HepG2 (cell line): ENCODE measurements at regions not wholly inside any gene's neighbourhood (a gene's known extent, or its start where the extent isn't known, plus 50 kb on each side); places are given as distances from the start of the nearest gene placed in this dataset.
A peak's percentile ranks its signal among the peaks of the same experiment; 100 is the strongest.

ENCODE experiments used
- ATAC-seq: fragments of 200-7000 bp; cut with Tn5 transposase; 3 replicates; pipeline ENCODE4 v1.9.1; 2020; ENCODE audit warnings: mild to moderate bottlenecking, moderate library complexity
- BruUV-seq: library from RNA; stranded (reverse); fragments of 400-500 nt; replicated peaks from 2 replicates; lab custom pipeline; 2021; lab: Mats Ljungman, UMichigan
- CTCF ChIA-PET: fragments of 300-600 bp; formaldehyde crosslinking; extraction: SDS; loops from one replicate; lab custom pipeline; 2021; ENCODE audit warnings: low total read pairs, inconsistent platforms, low intra/inter-chr PET ratio; lab: Yijun Ruan, JAX
- POLR2A ChIA-PET: fragments of 350-600 bp; sonication (Branson Sonifier 250); formaldehyde crosslinking; loops from one replicate; lab custom pipeline; 2020; ENCODE audit warnings: antibody characterized with exemption, inconsistent platforms; lab: Yijun Ruan, JAX
- DNase-seq: peaks from one replicate; pipeline ENCODE4 v3.0.0-alpha.2; 2015; ENCODE audit warnings: low spot score
- FAIRE-seq: peaks from 3 replicates; lab custom pipeline; 2011; peaks lifted over from hg19 to GRCh38; lab: Jason Lieb, UNC
- H2AFZ ChIP-seq: one replicate; pipeline ENCODE4 v1.6.1; 2011; ENCODE audit warnings: low read length, inconsistent platforms
- H3K27ac ChIP-seq: fragments of 300-600 bp; 3 replicates; pipeline ENCODE4 v1.8.0; 2011; ENCODE audit warnings: mixed run types, mild to moderate bottlenecking, mixed read lengths, low read length, inconsistent platforms; ENCODE audit not compliant: insufficient read depth; ENCODE audit errors: extremely low read length
- H3K27me3 ChIP-seq, 2 experiments: fragments of 200-600 bp in 1 of 2; 2 replicates in 1 of 2; 3 replicates in 1 of 2; pipeline versions ENCODE4 v1.6.0 to v1.8.0; 2011; ENCODE audit warnings: low read length in 2 of 2, mild to moderate bottlenecking in 2 of 2, moderate library complexity in 2 of 2, inconsistent platforms in 1 of 2; ENCODE audit not compliant: insufficient read depth in 2 of 2, control insufficient read depth in 1 of 2
- H3K36me3 ChIP-seq, 2 experiments: fragments of 200-600 bp in 1 of 2; replicated peaks in 1 of 2; 2 replicates in 1 of 2; 3 replicates in 1 of 2; pipeline versions ENCODE4 v1.5.1 to v1.8.0; 2011; ENCODE audit warnings: low read length in 2 of 2, inconsistent platforms in 1 of 2; ENCODE audit not compliant: insufficient read depth in 2 of 2, control insufficient read depth in 1 of 2
- H3K4me1 ChIP-seq: 2 replicates; pipeline ENCODE4 v1.5.1; 2012; ENCODE audit warnings: low read length, inconsistent platforms; ENCODE audit not compliant: insufficient read depth
- H3K4me2 ChIP-seq: 2 replicates; pipeline ENCODE4 v1.6.0; 2011; ENCODE audit warnings: low read depth, low read length, inconsistent platforms
- H3K4me3 ChIP-seq, 3 experiments: fragments of 200-600 bp in 1 of 3; sonication (generic), shearing (Covaris generic) in 1 of 3; replicated peaks in 1 of 3; 2 replicates each; pipeline ENCODE4 v1.5.1; 2011 to 2016; ENCODE audit warnings: low read length in 3 of 3, inconsistent platforms in 2 of 3, low read depth in 2 of 3, mild to moderate bottlenecking in 2 of 3, control low read depth in 1 of 3, mixed read lengths in 1 of 3; ENCODE audit not compliant: insufficient read depth in 1 of 3
- H3K79me2 ChIP-seq: one replicate; pipeline ENCODE4 v1.6.1; 2011; ENCODE audit warnings: low read length, inconsistent platforms; ENCODE audit not compliant: insufficient read depth
- H3K9ac ChIP-seq: 2 replicates; pipeline ENCODE4 v1.6.0; 2011; ENCODE audit warnings: mild to moderate bottlenecking, low read depth, low read length, inconsistent platforms; ENCODE audit not compliant: insufficient read depth
- H3K9me3 ChIP-seq: 2 replicates; pipeline ENCODE4 v1.5.1; 2012; ENCODE audit warnings: mild to moderate bottlenecking, low read length
- H4K20me1 ChIP-seq: 2 replicates; pipeline ENCODE4 v1.6.0; 2011; ENCODE audit warnings: inconsistent platforms, mild to moderate bottlenecking, low read length, moderate library complexity; ENCODE audit not compliant: insufficient read depth
- FOXK1 ChIP-seq: sonication (generic); formaldehyde crosslinking; IDR thresholded peaks from 2 replicates; pipeline ENCODE4 v1.4.0; 2020; ENCODE audit warnings: low read depth, missing genetic modification reagents, borderline replicate concordance
- MAFF ChIP-seq: IDR thresholded peaks from 2 replicates; pipeline ENCODE4 v1.6.1; 2011; ENCODE audit warnings: low read depth, low read length, improper control_type of control experiment
- MAFK ChIP-seq, 2 experiments: IDR thresholded peaks in 1 of 2; conservative IDR thresholded peaks in 1 of 2; 2 replicates each; pipeline ENCODE4 v1.6.1; 2011; ENCODE audit warnings: improper control_type of control experiment in 2 of 2, low read length in 2 of 2
- ZMAT3 ChIP-seq: sonication (generic); formaldehyde crosslinking; conservative IDR thresholded peaks from 2 replicates; pipeline ENCODE4 v1.7.0; 2021; ENCODE audit warnings: missing genetic modification reagents
- ZNF550 ChIP-seq: sonication (generic); formaldehyde crosslinking; IDR thresholded peaks from 2 replicates; pipeline ENCODE4 v1.4.0; 2020; ENCODE audit warnings: mild to moderate bottlenecking, missing genetic modification reagents, borderline replicate concordance
- WGBS: methylation state at CpG from one replicate; pipeline ENCODE4 v1.1.6; 2017; ENCODE audit warnings: low lambda C conversion rate; 5-methylcytosine and 5-hydroxymethylcytosine counted together
- in situ Hi-C: cut with HindIII; loops from 2 replicates; pipeline ENCODE4 v1.10.0; 2017; ENCODE audit warnings: low pct_unique_long_range_greater_than_20kb; ENCODE audit not compliant: extremely low pct_ligation_motif_present
- intact Hi-C: fragments of 100-400 bp; cut with micrococcal nuclease; formaldehyde crosslinking; loops from one replicate; pipeline ENCODE4 v1.10.0; 2022; ENCODE audit not compliant: unreplicated experiment
- TF ChIP-seq, protein P1 (sequence below): sonication (generic); formaldehyde crosslinking; IDR thresholded peaks from 2 replicates; pipeline ENCODE4 v1.5.0; 2020; ENCODE audit warnings: missing genetic modification reagents

DNA sequence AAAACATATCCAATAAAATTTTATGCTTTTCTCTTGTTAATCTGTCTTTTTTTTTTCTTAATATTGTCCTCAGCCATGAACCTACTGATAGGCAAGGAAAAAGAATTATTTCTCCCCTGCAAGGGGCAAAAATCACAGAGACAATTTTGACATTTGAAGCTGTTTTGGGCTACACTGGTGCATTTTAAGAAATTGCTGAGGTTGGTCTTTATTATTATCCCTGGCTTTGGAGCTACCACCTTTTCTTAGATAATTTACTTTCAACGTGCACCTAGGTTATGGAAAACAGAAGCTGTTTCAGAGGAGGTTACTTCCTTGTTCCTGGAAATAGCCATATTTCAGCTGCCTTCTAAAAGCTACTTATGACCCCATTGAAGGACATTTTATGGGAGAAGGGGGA is 195.5 kb upstream of the KYNU start:
- FAIRE-seq = no peak
- Histone ChIP-seq H3K79me2 (no peaks in the 10 kb centered on the region), H3K9me3 (no peaks in the 10 kb centered on the region), H2AFZ (no peak overlapping the region), H3K4me2 (no peak overlapping the region), H4K20me1 (no peaks in the 10 kb centered on the region), H3K4me1 (no peaks in the 10 kb centered on the region)
- CTCF ChIA-PET = interaction anchor here (1.8 to 2.7 kb wide), 2 partner anchors 300 to 307 kb away, joined by 7 to 17 read pairs; no protein-coding TSS in a partner anchor
- POLR2A ChIA-PET = no interaction called here
- 7% methylated on average over 1 of the region's 1 CpG for WGBS
- in situ Hi-C loops = loop anchor here (5.0 kb wide), 1 partner anchor 305 kb away; no protein-coding TSS in a partner anchor
- no TSS peak for BruUV-seq
- no peak for ATAC-seq
- intact Hi-C loops = loop anchor here (1.0 to 2.0 kb wide), 3 partner anchors 111 to 307 kb away; no protein-coding TSS in a partner anchor
- TF ChIP-seq MAFF (peak; percentile 57; the same call in 1 of the 2 replicates), ZNF550 (CRISPR knock-in tag) (no peak), MAFK (conservative IDR thresholded peaks at IDR 0.05 in 1 of 2, IDR thresholded peaks at IDR 0.05 in 1 of 2; ENCODE audit: low read length in 2 of 2) (peak in 1 of 2 experiments; percentile 65; a peak in 2 of 4 replicates)
- TF ChIP-seq, all 625 proteins: peak for 2
- no peak for DNase-seq
- no peak overlapping the region for H3K4me3 ChIP-seq
- H3K27me3 ChIP-seq = no peaks in the 10 kb centered on the region; a peak in 1 of 5 replicates
- no peak overlapping the region for H3K27ac ChIP-seq
- H3K36me3 ChIP-seq = no peaks in the 10 kb centered on the region
- no peak overlapping the region for H3K9ac ChIP-seq

DNA sequence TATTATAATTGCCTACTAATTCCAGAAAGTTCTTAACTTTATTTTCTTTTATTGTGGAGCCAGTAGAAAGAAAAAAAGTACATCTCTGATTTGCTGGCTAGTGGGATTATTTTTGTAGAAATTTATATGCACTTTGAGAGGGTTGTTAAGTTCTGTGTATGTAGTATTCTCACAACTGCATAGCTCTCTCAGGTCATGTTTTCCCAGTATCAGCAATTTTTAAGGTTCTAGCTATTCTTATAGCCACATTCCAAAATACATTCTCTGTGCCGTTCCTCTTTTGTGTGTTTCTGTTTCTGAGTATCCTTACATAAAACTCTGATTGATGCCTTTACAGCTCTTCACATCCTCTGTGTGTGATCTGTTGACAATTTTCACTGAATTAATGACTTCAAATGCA is 199.3 kb upstream of the KYNU start:
- no peak overlapping the region for H2AFZ ChIP-seq
- intact Hi-C loops = no loop called here
- DNase-seq (no peak), ATAC-seq (no peak), FAIRE-seq (no peak)
- no peaks in the 10 kb centered on the region; a peak in 1 of 5 replicates for H3K27me3 ChIP-seq
- no peaks in the 10 kb centered on the region for H3K36me3 ChIP-seq
- in situ Hi-C loops = no loop called here
- TF ChIP-seq FOXK1 (CRISPR knock-in tag) (no peak), MAFF (peak; percentile 52), MAFK (conservative IDR thresholded peaks at IDR 0.05 in 1 of 2, IDR thresholded peaks at IDR 0.05 in 1 of 2; ENCODE audit: low read length in 2 of 2) (peak; percentile 63 to 77), ZMAT3 (CRISPR knock-in tag) (no peak)
- TF ChIP-seq, protein P1, sequence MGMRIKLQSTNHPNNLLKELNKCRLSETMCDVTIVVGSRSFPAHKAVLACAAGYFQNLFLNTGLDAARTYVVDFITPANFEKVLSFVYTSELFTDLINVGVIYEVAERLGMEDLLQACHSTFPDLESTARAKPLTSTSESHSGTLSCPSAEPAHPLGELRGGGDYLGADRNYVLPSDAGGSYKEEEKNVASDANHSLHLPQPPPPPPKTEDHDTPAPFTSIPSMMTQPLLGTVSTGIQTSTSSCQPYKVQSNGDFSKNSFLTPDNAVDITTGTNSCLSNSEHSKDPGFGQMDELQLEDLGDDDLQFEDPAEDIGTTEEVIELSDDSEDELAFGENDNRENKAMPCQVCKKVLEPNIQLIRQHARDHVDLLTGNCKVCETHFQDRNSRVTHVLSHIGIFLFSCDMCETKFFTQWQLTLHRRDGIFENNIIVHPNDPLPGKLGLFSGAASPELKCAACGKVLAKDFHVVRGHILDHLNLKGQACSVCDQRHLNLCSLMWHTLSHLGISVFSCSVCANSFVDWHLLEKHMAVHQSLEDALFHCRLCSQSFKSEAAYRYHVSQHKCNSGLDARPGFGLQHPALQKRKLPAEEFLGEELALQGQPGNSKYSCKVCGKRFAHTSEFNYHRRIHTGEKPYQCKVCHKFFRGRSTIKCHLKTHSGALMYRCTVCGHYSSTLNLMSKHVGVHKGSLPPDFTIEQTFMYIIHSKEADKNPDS (CRISPR knock-in tag) = no peak
- no peaks in the 10 kb centered on the region for H3K9me3 ChIP-seq
- H3K79me2 ChIP-seq = no peaks in the 10 kb centered on the region
- BruUV-seq = no TSS peak
- ChIA-PET CTCF (no interaction called here), POLR2A (no interaction called here)
- no peaks in the 10 kb centered on the region for H4K20me1 ChIP-seq
- no peak overlapping the region for H3K27ac ChIP-seq
- no peak overlapping the region for H3K4me2 ChIP-seq
- H3K4me1 ChIP-seq = no peaks in the 10 kb centered on the region
- 0% methylated on average over 1 of the region's 1 CpG for WGBS
- H3K9ac ChIP-seq = no peak overlapping the region
- no peak overlapping the region for H3K4me3 ChIP-seq
